Stimulated activated CD4-positive, alpha-beta T cell treated with anti-CD3 and anti-CD28 coated beads, Interleukin-15, amount 100 ng/mL, for 48 hours (primary cell): ENCODE measurements at regions not wholly inside any gene's neighbourhood (a gene's known extent, or its start where the extent isn't known, plus 50 kb on each side); places are given as distances from the start of the nearest gene placed in this dataset.

Source experiments
- DNase-seq, 2 donors: peaks; one replicate each; pipeline ENCODE4 v3.0.0-alpha.2; 2020; ENCODE audit warnings: low read depth in 2 of 2

- DNase-seq, result no peak
These were observed 59.5 kb upstream of the TGM3 start for GRCh38 chr20:2236256-2236655.

- no peak for DNase-seq
These were observed 58.7 kb upstream of the TGM3 start for GRCh38 chr20:2237059-2237458.

DNA sequence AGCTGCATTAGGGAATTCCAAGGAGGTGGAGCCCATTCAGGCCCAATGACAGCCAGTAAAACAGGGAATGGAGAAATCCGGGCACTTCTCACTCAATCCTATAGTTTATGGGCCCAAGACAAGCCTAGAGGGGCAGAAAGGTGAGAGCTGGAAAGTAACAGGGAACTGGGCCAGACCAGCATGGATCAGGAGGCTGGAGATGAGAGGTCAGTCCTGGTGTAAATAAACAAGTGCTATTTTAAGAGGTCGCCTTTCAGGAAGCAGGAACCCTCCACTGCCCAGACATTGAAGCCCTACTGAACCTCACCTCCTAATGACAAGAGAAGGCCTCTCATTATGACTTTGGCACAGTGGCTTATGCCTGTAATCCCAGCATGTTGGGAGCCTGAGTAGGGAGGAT lies 57.2 kb upstream of the TGM3 start:
- no peak for DNase-seq

- DNase-seq, result no peak
These were observed 55.0 kb upstream of the TGM3 start for GRCh38 chr20:2240835-2241234.

DNA sequence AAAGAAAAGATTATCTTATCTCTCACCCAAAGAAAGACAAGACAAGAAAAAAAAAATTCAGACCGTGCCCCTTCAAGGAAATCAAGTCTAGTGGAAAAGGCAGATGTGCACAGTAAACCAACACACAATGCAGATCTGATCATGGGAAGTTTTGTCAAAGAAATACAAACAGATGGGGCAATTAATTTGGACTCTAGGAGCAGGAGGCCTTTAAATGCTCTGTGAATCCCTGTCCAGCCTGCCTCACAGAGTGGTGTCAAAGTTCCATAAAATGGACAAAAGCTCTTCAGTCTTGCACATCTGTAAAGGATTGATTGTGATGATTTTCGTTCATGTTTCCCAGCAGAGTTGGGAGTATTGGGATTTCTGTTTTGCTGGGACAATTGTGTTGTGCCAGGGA lies 53.1 kb upstream of the TGM3 start:
- no peak for DNase-seq

DNA sequence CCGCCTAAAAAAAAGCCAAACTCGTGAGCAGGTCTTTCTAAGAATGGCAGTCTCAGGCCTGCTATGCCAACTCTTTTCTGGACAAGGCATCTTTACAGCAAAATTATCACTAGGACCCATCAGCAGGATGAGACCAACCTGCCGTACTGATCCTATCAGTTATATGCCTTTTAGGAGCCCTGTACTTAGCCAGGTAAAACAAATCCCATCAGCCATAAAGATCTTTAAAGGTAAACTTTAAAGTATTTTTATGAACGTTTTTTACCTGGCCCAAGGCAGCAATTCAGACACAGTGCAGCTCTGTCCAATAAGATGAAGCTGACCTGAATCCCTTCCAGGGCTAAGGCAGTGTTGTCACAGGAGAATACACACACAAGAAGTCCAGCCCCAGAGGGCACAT lies 51.3 kb upstream of the TGM3 start:
- no peak for DNase-seq

- DNase-seq, result no peak
These were observed 50.8 kb upstream of the TGM3 start for GRCh38 chr20:2244993-2245392.

DNA sequence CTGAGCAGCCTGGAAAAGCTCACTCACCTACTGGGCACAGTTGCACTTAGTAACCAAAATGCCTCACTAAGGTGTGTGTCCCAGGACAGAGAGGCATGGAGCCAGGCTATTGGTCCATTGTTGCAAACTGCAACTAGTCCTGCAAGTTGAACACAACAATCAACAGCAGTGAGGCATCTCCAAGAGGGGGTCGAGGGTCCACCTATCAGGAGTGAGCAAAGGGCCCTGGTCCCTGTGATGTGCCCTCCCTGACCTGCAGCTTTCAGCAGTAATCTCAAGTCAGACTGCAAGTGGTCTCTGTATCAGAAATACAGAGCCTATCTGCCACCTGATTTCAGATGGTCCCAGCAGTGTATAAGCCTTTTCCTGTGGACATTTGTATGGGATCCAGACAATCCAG lies 50.2 kb upstream of the TGM3 start:
- no peak for DNase-seq
